ENCODE measurements at regions not wholly inside any gene's neighbourhood (a gene's known extent, or its start where the extent isn't known, plus 50 kb on each side); places are given as distances from the start of the nearest gene placed in this dataset.
"Not testable (repeated sequence)": the region's sequence is repeated elsewhere in the genome, so short reads cannot be mapped to it uniquely, and the experiment has no call there.

DNA sequence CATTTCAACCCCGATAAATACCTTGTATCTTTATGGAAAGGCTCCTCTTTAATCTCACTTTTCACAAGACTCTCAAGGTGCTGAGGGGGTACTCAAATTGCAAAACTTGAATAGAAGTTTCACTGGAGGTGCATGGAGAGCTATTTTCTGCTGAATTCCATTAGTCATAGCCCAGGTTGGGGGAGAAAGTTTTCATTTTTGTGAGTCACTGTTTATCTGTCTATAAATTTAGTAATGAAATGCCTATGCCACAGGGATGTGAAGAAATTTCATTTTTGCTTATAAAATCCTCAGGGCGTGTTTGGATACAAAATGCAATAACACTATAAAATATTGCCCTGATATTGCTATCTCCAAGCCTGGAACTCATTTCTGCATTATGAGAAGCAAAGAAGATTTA is 346.3 kb downstream of the LRATD1 start:
- no peak for DNase-seq (ENCODE audit: low read depth in 3 of 3)

DNA sequence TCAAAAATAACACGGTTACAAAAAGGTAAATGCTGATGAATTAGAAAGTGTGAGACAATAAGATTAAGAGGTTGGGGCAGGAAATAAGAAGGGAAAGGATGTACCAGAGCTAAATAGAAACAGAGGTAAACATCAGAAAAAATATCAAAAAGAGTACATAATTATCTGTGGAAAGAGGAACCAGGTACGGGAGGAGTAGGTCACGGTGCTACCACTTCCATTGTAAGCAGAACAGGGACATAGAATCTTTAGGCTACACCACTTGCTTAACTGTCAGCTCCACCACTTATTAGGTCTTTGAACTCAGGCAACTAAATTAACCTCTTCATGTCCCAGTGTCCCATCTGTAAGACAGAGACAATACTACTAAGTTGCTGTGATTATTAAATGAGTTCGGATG is 350.3 kb downstream of the LRATD1 start:
- DNase-seq (ENCODE audit: low read depth in 3 of 3), result no peak

- DNase-seq (ENCODE audit: low read depth in 3 of 3), result no peak
Observed at GRCh38 chr2:14988600-14988999, 356.1 kb downstream of the LRATD1 start.

DNA sequence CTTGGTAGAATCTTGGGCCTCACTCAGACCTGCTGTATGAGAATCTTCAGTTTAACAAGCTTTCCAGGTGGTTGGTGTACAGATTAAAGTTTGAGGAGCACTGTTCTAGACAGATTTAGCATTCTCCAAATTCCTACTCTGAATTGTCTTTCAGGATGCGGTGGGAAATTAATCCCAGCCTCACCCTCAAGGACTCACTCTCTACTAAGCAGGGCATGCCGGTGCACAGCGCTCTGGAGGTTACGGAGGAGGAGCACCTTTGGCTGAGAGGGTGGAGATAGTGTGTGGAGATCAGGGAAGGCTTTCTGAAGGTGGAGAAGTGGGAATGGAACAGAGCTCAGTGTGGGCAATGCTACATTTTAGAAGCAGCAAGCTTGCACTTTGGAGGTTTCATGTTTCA is 359.2 kb downstream of the LRATD1 start:
- DNase-seq (ENCODE audit: low read depth in 3 of 3), result no peak

DNA sequence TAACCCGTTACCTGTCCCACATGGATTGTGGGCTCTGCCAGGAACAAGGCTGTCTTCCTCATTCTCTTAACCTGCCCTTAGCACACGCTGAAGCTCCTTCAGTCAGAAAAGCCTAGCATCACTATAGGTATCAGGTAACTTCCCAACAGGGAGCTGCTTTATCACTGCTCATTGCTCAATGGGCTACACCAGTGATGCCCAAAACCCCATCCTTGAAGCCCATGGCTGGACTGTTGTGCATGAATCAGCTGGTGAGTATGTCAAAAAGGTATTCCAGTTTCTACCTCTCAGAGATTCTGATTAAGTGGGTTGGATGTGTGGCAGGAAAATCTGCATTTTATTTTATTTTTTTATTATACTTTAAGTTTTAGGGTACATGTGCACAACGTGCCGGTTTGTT is 362.2 kb downstream of the LRATD1 start:
- no peak for DNase-seq (ENCODE audit: low read depth in 3 of 3)

DNA sequence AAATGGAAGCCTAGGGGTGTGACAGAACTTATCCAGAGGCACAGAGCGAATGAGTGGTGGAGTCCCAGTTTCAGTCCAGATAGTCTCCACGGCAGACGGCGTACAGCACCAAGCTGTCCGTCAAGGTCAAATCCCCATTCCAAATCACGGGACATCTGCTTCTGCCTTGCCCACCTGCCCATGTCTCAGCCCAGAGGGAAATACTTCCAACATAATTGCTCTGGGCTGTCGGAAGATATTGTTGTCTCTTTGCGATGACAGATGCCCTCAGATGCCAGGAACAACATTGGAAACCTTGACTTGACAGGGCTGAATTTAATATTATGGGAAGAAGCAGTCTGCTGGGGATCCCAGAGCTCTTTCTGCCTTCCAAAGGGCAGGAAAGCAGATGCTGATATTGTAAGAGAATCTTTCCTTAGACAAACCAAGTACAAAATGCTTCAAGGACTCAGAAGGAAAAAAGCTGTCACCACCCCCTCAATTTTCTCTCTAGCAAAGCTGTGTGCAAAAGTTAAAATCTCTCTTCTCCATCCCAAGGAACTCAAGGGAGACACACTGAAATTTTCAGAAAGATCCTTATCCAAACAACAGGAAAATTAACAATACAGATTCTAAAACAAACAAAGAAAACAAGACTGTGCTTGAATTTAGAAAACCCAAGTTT is 364.0 kb downstream of the LRATD1 start:
- no peak for DNase-seq (ENCODE audit: low read depth in 3 of 3)

GRCh38 chr2:14998546-14998945 is 366.0 kb downstream of the LRATD1 start:
- no peak for DNase-seq (ENCODE audit: low read depth in 3 of 3)

GRCh38 chr2:14999114-14999661 is 366.7 kb downstream of the LRATD1 start:
- no peak for DNase-seq (ENCODE audit: low read depth in 3 of 3)

DNA sequence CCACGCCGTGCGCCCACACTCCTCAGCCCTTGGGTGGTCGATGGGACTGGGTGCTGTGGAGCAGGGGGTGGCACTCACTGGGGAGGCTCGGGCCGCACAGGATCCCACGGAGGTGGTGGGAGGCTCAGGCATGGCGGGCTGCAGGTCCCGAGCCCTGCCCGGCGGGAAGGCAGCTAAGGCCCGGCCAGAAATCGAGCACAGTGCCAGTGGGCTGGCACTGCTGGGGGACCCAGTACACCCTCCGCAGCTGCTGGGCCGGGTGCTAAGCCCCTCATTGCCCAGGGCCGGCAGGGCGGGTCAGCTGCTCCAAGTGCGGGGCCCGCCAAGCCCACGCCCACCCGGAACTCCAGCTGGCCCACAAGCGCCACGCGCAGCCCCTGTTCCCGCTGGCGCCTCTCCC is 370.0 kb downstream of the LRATD1 start:
- not testable (repeated sequence) for DNase-seq (ENCODE audit: low read depth in 3 of 3)

GRCh38 chr2:15006667-15007066 is 374.1 kb downstream of the LRATD1 start:
- DNase-seq (ENCODE audit: low read depth in 3 of 3), result no peak

DNA sequence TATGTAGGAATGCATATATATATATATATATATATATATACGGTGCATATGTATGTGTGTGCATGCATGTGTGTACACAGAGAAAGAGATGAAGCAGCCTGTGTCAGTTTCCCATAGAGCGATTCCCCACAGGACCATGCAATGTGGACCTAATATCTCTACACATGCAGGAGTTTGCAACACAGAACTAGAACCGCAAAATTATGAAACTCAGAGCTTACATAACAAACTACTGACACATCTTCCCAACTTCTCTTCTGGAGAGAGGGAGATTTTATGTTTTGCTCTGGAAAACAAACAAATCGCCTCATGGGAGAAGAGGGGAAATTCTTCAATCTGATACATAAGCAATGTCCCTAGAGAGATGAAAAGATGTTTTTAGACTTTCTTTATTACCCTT is 377.2 kb downstream of the LRATD1 start:
- DNase-seq (ENCODE audit: low read depth in 3 of 3), result no peak

DNA sequence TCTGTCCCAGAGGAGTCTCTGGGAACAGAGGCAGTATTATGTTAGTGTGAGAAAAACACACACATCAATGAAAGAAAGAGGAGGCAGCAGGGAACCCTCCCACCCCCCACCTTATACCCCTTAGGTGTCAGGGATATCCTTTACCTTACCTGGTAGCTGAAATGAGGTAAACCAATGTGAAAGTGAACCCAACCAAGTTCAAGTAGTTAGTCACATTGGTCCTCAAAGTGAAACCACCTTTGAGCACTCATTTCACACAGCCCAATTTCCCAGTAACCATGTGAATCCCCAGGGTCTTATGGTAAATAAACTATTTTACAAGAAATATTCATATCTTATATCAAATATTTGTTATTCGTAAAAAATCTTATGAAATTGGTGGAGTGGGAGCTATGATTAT is 377.8 kb downstream of the LRATD1 start:
- DNase-seq (ENCODE audit: low read depth in 3 of 3), result no peak

GRCh38 chr2:15018814-15019213 is 386.3 kb downstream of the LRATD1 start:
- no peak for DNase-seq (ENCODE audit: low read depth in 3 of 3)

DNA sequence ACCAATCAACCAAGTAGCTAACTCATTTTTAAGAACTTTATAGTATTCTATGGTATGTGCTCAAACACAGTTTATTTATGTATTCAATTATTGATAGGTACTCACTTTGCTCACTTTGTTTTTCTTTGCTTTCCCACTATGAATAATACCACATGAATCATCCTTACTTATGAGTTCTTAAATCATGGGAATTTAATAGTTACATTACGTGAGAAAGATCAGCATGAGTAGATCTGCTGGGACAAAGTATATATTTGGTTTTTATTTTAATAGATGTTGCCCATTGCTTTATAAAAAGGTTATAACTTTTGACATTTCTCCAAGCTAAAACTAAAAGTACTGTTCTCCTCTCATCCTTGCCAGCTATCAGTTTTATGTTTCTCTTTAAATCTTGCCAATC is 390.7 kb downstream of the LRATD1 start:
- DNase-seq (ENCODE audit: low read depth in 3 of 3), result no peak

DNA sequence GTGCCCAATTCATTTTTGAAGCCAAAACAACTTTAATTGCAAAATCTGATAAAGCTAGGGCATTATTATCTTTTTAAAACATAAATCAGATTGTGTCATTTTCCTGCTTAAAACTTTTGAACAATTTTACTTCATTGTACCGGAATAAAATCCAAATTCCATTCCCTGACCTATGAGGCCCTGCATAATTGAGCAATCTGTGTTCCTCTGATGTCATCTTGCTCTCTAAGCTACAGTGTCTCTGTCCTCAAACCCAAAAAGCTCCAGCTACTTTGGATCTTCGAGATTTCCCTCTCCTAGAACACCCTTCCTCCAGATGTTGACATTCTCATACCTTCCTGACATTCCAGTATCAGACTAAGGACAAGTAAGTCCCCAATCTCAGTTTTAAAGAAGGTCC is 395.9 kb downstream of the LRATD1 start:
- DNase-seq (ENCODE audit: low read depth in 3 of 3), result no peak

DNA sequence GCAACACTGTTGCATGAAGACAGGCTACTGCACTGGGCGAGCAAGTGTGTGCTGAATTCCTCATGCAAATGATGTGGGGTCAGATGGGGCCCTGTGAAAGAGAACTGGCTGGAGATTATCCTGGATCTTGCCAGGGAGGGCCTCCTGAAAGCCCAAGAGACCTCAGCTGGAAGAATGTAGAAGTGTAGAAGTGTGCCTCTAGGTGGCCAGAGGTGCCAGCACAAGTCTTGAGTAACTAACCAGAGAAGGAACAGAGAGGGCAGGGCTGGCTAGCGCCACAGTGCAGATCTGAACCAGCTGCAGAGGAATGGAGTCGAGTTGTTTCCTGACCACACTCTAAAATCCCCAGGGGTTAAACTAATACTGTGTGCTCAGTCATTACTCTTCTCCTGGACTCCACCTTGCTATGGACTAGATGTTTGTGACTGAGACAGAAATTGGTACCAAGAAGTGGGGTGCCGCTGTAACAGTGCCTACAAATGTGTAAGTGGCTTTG is 399.3 kb downstream of the LRATD1 start:
- DNase-seq (ENCODE audit: low read depth in 3 of 3), result no peak

GRCh38 chr2:15034246-15034645 is 401.7 kb downstream of the LRATD1 start:
- no peak for DNase-seq (ENCODE audit: low read depth in 3 of 3)

DNA sequence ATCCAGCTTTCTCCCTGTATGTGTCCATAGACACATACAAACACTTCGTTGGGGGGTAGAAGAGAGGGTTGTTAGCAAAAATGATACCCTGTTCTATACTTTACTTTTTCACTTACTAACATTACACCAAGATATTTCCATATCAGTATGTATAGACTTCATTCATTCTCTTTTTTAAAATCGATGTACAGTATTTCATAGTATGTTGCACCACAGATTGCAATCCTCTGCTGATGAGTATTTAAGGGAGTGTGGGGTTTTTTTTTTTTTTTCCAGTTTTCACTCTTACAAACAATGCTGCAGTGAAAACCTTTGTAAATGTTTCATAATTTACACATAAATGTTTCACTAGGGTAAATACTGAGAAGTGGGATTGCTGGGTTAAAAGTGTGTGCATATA is 402.3 kb downstream of the LRATD1 start:
- DNase-seq (ENCODE audit: low read depth in 3 of 3), result no peak

DNA sequence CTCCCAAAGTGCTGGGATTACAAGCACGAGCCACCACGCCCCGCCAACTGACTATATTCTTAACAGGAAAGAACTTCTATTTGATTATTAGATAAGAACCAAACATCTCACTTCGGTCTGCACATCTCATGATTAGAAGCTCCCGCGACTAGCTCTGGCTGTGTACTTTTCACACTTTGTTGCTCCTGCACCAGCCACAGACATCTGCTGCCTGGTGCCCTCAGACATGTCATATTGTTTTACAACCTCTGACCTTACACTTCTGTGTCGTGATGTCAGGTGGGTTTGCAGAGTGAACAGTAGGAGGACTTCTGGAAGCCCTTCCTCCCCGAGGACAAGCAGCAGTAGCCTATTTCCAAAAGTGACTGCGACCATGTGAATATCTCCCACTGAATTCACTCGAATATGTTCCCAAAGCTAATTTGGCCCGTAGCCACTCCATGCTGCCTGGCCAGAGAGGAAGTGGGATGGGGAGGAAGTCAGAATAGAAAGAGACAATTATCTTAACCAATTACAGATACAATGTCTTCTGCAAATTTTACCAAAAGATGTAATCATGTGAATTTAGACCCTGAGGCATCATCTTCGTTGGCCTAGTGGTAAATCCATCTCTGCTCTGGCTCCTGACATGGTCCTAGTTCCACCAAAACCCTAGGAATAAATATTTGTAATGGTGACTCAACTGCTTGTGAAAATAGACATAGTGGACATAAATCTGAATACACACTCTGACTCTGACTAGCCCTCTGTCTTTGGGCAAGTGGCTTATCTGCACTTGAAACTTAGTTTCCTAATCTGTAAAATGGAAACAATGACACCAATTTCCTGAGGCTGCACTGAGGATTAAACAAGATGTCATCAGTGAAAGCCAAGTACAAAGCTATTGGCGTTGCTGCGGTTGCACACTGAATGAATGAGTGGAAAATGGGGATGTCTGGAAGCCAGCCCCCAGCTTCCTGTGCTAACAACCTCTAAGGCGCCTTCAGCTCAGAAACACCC is 406.1 kb downstream of the LRATD1 start:
- DNase-seq (ENCODE audit: low read depth in 3 of 3), result peak in 1 of 3 experiments; percentile 13

DNA sequence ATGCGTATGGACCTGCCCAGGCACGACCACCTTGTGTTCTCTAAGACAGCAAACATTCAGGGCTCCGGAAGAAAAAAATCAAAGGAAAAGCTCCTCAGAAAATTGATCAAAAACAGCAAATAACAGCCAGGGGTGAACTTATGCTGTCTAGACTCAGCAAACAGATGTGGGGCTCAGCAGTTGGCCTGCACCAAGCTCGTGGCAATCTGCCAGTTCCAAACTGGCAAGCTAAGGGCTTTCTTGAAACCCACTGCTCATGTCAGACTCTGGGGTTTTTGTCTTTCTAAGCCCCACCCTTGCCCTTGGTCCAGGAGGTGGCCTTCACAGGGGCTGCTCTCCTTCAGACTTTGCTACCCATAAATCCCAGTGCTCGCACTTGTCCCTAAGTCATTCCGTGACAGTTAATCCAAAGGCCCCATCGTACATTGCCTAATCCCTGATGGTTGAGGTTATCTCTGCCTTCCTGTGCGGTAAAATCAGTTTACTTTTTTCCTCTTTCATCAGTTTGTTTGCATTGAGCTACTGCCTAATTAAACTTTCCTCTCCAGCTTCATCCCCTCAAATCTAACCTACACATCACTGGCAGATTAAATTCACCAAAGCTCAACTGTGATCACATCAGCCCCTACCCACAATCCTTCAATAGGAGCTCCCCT is 408.0 kb downstream of the LRATD1 start:
- no peak for DNase-seq (ENCODE audit: low read depth in 3 of 3)

GRCh38 chr2:15041429-15041837 is 408.9 kb downstream of the LRATD1 start:
- DNase-seq (ENCODE audit: low read depth in 3 of 3), result no peak

DNA sequence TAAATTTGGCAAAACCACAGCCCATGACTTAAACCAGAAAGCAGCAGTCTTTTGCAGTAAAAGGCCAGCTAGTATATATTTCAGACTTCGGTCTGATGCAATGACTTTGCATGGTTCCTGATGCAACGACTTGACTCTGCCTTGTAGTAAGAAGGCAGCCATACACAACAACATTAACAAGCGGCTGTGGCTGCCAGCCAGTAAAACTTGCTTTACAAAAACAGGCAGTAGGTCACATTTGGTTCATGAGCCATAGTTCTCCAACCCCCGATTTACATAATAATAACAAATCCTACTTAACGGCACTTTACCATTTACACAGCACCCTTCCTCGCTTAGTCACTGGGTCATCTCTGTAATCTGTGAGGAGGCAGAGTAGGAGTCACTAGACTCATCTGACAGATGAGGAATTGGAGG is 410.3 kb downstream of the LRATD1 start:
- DNase-seq (ENCODE audit: low read depth in 3 of 3), result no peak
